HS-27A (cell line): ENCODE measurements at regions not wholly inside any gene's neighbourhood (a gene's known extent, or its start where the extent isn't known, plus 50 kb on each side); places are given as distances from the start of the nearest gene placed in this dataset.
A peak's percentile ranks its signal among the peaks of the same experiment; 100 is the strongest.
"Not testable (repeated sequence)": the region's sequence is repeated elsewhere in the genome, so short reads cannot be mapped to it uniquely, and the experiment has no call there.

Experiments used
- DNase-seq: peaks from one replicate; pipeline ENCODE4 v3.0.0-alpha.2; 2012; ENCODE audit warnings: low read depth, missing footprints

DNA sequence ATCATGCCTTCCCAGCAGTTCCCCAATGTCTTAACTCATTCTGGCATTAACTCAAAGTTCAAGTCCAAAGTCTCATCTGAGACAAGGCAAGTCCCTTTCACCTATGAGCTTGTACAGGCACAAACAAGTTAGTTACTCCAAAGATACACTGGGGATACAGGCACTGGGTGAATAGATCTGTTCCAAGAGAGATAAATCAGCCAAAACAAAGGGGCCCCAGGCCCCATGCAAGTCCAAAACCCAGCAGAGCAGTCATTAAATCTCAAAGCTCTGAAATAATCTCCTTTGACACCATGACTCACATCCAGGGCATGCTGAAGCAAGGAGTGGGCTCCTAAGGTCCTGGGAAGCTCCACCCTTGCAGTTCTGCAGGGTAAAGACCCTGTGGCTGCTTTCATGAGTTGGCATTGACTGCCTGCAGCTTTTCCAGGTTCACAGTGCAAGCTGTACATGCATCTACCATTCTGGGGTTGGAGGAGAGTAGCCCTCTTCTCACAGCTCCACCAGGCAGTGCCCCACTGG, 332.2 kb upstream of the KIF2B start:
- no peak for DNase-seq

DNA sequence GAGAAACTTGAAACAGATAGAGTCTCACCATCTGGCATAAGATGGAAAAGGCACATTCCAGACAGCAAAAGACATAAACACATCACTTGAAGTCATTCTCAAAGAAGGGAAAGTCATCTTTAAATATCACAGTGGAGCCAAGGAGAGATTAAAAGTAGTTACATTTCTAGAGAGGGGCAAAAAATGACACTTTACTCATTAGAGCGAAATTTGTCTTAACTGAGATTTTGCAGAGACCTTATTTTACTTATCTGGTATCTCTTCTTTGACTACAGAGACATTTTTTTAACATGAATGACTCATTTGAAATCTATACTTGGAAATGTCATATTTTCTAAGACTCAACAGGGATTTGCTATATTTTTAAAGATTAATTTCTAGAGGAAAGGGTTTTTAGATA, 339.0 kb upstream of the KIF2B start:
- DNase-seq, result no peak

DNA sequence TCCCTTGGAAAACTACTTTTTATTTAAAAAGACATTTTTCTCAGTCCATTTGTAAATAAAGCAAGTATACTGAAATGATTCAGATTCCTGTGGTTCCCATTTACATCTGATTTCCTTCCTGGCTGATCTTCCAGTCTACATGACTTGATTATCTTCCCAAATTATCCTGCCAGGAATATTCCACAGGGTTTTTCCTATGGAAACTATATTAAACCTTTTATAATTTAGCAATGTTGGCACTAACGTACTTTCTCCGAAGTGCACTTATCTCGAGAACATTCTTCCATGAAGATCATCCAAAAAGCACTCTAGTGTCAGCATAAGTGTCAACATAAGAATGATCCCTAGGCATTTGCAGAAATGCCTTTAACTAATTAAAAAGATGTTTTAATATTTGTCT, 347.7 kb upstream of the KIF2B start:
- DNase-seq, result no peak

DNA sequence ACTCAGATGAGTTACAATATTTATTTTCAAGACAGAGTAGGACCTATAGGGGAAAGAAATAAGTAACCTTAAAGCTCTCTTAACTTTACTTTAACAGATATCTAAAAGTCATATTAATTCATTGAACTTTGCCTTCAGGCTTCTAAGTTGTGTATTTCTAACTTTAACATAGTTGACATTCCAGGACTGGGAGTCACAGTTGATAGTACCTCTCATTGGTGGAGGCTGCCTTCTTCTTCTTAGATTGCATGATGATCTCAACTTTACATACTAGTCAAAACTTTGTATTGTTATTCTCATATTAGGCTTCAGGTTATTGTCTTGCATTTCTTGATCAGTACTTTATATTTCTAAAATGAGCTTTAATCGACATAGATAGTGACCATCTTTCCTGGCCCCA, 350.1 kb upstream of the KIF2B start:
- DNase-seq, result no peak

DNA sequence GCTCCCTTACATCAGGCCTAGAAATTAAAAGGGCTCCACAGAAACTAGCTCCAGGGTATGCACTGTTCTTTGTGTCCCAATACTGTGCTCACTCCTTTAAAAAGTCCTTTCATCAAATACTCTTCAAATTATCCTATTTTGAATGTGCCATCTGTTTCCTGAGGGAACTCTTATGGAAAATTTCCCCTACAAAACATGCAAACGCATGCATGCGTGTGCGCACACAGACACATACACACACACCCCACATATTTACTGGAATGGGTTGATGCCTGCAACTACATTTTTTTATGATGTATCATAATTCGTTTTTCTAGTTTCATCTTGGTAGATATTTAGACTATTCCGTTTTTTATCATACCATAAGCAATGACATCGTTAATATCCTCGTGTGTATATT, 351.2 kb upstream of the KIF2B start:
- no peak for DNase-seq

DNA sequence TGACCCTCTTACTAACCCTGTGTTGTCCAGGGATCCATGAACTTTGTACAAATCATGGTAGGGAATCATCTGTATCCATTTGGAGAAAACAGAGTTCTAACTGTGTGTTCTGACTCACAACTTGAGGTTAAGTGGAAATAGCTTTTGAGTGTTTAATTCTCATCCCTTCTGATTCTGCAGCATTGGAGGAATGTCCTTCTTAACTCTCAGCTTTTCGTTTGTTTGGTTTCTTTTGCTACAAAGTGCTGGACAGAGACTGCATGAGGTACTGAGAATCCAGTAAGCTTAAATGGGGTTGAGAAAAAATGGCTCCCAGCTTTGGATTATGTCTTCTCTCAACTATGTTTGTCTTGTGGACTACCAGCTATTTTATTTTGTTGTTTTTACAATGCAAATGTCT, 352.1 kb upstream of the KIF2B start:
- no peak for DNase-seq

DNA sequence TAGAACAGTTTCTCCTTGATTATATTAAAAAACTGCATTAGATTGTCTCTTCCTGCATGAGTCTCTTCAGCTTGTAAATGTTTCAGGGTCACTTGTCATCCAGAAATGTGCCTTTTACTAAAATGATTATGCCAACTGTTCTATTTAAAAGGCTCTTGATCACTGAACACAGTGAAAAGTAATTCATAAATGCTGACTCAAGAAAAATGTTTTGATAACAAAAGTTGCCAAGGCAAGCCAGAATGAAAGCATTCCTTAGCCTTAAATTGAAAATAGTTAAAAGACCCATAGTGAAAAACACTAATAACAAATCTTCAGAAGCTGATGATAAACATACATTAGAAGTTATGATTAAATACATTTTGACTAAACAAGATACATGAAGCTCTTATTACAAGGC, 356.0 kb upstream of the KIF2B start:
- DNase-seq, result no peak

DNA sequence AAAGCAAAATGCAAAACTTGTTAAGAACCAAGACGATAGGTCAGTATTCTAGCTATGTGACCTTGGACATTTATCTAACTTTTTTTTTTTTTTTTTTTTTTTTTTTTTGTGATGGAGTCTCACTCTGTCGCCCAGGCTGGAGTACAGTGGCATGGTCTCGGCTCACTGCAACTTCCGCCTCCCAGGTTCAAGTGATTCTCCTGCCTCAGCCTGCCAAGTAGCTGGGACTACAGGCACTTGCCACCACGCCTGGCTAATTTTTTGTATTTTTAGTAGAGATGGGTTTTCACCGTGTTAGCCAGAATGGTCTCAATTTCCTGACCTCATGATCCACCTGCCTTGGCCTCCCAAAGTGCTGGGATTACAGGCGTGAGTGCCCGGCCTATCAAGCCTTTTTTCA, 358.3 kb upstream of the KIF2B start:
- DNase-seq, result not testable (repeated sequence)

DNA sequence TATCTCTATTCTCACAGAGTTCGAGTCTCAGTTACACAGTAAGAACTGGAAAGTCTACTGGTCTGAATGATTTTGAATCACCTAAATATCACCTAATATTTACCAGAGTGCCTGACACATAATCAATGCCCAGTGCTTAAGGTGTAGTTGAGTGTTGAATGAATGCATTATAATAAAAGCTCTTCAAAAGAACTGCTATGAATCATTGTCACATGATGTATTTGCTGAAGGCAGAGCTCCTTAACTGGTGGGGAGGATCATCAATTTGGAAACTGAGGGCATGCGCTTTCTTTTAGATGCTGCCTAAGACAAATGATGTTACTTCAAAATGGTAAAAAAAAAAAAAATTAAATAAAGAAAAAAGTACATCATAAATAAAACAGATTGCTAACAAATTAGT, 359.4 kb upstream of the KIF2B start:
- no peak for DNase-seq

DNA sequence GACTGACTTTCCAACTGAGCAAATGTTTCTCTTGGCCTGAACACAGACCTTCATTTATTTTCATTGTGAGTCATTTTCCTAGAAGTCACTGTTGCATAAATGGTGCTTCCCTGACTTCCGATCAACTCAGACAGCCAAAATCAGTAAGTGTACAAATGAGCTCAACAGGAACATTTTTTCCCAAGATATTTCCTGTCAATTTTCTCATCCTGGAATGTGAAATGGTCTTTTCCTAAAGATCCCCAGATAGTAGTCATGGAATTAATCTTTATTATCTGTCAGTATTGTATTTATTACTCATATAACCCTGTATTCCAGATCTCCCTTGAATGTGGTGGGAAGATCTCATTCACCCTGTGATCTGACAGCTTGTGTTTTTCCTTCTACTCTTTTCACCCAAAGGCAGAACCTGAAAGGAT, 360.3 kb upstream of the KIF2B start:
- no peak for DNase-seq

DNA sequence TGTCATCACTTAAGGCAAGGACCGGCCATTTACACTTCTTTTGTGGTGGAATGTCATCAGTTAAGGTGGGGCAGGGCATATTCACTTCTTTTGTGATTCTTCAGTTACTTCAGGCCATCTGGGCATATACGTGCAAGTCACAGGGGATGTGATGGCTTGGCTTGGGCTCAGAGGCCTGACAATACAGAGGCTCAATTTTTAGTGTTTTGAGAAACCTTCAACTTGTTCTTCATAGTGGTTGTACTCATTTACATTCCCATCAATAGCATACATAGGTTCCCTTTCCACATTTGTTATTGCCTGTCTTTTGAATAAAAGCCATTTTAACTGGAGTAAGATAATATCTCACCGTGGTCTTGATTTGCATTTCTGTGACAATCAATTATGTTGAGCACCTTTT, 366.8 kb upstream of the KIF2B start:
- not testable (repeated sequence) for DNase-seq

DNA sequence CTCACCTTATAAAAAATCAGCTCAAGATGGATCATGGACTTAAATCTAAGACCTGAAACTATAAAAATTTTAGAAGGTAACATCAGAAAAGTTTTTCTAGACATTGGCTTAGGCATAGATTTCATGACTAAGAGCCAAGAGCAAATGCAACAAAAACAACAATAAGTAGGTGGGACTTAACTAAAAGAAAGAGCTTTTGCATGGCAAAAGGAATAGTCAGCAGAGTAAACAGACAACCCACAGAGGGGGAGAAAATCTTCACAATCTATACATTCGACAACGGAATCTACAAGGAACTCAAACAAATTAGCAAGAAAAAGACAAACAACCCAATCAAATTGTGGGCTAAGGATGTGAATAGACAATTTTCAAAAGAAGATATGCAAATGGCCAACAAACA, 368.4 kb upstream of the KIF2B start:
- DNase-seq, result no peak

DNA sequence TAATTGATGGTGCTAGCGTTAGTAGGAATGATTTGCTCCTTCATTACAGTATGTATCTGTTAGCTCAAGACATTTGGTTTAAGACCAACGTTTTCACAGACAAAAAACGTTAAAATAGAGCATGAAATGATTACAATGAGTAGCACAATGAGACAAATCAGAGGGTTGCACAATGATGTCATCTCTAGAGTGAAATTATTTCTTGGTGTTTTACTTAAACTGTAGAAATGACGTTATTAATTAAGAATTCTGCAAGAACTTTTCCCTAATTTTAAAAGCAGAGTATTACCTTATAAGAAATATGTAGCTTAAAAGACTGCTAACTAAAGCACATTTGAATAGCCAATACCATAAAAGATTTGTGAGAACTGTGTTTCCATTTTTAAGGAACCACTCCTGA, 373.4 kb upstream of the KIF2B start:
- DNase-seq, result no peak

DNA sequence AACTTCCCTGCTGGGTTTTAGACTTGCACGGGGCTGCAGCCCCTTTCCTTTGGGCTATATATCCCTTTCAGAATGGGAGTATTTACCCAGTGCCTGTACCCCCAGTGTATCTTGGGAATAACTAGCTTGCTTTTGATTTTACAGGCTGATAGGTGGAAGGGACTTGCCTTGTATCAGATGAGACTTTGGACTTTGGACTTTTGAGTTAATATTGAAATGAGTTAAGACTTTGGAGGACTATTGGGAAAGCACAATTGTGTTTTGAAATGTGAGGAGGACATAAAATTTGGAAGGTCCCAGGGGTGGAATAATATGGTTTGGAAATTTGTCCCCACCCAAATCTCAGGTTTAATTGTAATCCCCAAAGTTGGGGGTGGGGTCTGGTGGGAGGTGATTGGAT, 393.8 kb upstream of the KIF2B start:
- DNase-seq, result no peak

DNA sequence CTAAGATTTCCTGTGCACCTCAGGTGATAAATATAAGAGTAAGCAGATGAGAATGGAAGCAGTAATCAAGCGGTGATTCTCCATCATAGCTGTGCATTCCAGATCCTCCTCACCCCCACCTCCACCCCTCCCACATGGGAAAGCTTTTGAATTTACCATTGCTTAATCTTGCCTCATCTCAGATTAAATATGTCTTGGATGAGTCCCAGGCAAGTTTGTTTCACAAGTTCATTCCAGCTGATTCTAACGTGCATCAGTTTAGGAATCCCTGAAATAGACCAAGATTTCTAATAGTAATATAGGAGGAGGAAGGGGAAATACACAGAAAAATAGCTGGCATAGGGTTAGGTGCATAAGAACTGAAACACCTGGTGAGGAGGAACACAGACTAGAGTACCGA, 396.2 kb upstream of the KIF2B start:
- no peak for DNase-seq

DNA sequence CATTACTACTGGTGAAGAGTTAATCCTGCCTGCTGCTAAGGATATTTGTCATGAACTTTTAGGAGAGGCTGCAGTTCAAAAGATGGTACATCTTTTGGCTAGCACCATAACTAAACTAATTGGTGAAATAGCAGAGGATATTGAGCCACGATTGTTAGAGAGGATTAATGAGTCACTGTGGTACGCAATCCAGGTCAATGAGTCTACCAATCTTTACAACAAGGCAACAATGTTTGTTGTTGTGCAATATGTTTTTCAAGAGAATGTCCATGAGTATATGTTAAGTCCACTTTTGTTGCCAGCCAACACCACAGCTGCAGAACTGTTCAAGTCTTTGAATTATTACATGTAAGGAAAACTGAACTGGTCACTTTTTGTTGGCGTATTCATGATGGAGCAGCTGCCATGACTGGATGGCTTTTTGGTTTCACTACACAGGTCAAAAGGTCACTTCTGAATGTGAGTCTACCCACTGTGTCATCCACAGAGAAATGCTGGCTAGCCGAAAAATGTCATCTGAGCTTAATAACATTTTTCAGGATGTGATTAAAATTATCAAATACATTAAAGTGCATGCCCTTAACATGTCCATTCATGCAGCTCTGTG, 402.6 kb upstream of the KIF2B start:
- DNase-seq, result no peak

DNA sequence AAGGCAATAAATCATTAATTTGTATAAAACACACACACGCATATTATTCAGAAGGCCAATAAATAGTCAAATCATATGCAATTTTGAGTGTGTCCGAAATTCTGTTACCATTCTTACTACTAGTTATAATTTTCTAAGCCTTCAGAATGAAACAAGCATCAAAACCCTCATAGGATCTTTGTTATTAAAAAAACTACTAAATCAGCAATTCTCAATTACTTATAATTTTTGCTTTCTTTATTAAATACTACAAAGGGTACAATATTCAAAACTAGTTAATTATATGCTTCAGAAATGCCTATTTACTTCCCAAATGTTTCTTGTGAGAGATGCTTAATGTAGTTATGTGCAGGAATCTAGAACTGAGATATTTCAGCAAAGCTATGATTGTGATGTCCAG, 413.1 kb upstream of the KIF2B start:
- no peak for DNase-seq

DNA sequence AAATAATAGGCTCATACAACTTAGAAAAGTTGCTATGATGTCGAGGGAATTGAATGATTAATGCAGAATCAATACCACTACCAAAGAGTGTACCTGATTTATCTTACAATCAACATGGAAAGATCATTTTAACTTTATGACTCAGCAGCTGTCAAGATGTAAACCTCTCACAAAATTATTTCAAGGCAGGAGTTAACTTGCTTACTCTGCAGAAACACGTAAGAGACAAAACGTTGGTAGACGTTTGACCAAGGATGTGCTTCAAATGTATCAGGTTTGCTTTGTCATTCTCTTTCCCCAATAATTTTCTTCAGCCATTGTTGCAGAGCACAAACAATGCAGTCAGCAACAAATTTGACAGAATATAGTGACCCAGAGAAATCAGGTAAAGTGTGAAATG, 415.8 kb upstream of the KIF2B start:
- no peak for DNase-seq

DNA sequence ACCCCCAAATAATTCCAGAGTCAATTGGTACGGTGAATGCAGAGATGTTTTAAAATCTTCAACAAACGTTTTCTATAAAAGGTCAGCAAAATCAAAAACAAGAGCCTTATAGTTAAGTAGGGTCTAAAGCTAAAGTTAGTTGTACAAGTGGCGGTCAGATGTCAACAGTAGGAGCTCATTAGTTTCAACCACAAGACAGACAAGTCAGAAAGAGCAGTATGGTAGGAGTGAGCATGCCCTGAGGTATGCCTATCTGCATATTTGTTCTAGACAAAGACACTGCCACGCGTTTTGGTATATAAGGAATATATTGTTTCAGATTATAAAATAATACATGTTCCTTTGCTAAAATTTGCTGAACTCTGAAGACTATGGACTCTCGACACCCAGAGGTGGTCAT, 431.5 kb upstream of the KIF2B start:
- DNase-seq, result no peak

DNA sequence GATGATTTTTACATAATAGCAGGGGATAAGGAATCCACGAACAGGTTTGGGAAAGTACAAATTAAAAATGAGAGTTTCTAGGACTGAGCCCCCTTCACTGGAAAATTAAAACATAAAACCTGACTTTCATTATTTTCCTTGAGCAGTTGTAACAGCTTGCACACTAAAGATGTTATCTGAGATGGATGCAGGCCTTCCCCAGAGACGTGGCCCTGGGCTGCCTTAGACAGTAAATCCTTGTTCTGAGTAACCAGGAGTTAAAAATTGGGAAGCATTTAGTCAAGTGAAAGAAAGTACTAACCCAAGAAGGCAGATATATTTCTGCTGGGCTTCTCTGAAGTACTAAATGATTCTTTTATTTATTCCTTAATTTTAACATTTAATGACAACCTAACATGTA, 432.2 kb upstream of the KIF2B start:
- DNase-seq, result no peak

DNA sequence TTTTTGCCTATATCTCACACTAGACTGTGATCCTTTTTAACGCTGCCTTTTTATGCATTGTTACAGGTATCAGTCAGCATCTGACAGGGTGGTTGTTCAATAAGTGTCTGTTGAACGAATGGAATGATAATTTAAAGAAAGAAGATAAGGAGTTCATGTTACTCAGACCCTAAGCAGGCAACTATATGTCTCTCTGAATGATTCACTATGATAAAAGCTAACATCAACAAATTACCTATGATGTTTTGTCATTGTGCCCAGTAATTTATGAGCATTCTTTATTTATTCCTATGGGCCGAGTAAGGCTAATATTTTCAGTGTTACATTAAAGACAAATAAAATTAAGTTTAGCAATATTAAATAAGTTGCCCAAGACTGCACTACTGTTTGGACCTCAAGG, 435.0 kb upstream of the KIF2B start:
- DNase-seq, result no peak

DNA sequence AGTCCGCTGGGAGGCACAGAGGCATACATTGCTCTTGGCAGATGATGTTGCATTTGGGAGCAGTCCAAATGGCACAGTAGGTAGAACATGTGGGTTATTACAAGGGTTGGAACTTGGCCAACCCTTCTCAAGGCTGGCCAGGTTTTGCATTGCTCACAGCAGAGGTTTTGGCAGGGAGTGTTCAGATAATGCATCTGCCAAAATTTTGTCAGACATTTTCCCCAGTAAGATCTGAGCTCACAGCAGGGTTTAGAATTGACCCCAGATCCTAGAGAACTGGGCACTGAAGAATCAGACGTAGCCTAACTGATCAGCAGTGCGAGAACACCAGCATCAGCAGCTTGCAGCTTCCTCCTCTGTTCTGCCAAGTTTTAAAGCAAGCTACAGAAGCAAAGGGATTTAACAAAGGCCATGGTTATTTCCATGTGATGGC, 468.8 kb upstream of the KIF2B start:
- DNase-seq, result no peak

DNA sequence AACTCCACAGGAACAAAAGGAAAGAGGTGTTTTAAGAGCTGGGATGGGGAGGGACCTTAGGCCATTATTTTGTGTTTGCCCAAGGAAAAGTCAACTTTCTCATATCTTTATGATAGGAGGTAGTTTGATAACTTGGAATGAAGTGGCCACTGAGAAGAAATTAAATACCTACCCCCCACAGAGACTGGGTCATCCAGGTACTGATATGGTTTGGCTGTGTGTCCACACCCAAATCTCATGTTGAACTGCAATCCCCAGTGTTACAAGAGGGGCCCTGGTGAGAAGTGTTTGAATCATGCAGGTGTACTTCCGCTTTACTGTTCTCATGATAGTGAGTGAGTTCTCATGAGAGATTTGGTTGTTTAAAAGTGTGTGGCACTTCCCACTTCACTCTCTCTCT, 477.9 kb upstream of the KIF2B start:
- no peak for DNase-seq

DNA sequence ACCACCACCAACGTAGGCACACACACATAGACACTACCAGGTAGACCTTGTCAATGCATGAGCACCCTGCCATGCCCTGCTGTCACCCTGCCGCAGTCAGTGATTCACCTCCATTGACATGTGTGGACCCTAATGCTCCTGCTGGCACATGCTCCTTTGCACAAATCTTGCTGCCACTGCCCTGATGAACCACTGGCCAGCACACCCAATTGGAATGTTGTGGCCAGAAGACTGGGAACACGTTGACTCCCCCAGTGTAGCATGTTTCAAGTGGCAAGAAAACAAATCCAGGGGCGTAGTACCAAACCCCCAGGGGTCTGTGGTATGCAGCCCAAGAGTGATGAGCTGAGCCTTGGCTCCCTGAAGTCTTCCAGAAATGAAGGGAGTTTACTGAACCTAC, 486.4 kb upstream of the KIF2B start:
- peak; percentile 52 for DNase-seq

DNA sequence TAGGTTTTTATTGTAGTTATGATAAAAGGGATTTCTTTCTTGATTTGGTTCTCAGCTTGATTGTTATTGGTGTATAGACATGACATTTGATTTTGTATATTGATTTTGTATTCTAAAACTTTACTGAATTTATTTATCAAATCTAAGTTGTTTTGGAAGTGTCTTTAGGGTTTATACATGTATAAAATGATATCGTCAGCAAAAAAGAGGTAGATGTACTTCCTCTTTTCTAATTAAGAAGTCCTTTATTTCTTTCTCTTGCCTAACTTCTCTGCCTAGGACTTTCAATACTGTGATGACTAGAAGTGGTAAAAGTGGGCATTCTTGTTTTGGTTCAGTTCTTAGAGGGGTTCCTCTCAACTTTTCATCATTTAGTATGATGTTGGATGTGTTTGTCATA, 487.3 kb upstream of the KIF2B start:
- no peak for DNase-seq
